ENCODE measurements at regions not wholly inside any gene's neighbourhood (a gene's known extent, or its start where the extent isn't known, plus 50 kb on each side); places are given as distances from the start of the nearest gene placed in this dataset.

DNA sequence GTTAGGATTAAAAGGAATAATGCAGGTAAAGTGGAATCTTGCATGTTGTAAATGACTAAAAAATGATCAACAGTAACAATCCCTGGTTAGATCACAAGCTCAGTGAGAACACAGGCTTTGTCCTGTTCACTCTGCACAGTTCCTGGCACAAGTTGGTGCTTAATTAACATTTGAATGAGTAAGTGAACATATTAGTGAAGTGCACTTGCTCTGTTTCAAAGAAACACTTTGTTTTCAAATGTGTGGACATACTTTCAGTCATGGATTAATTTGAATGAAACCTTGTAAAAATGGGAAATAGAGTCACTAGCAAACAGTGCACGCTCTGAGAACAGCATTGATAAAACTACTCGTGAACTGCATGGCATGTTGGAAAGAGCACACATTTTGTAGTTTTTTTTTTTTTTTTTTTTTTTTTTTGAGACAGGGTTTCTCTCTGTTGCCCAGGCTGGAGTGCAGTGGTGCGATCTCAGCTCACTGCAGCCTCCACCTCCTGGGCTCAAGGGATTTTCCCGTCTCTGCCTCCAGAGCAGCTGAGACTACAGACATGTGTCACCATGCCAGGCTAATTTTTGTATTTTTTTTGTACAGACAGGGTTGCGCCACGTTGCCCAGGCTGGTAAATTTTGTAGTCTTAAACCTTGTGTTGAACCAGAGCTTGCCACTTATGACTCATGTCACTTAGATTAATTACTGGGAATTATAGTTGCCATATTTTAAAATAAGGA is 159.9 kb downstream of the LURAP1L start:
- DNase-seq: no peak

DNA sequence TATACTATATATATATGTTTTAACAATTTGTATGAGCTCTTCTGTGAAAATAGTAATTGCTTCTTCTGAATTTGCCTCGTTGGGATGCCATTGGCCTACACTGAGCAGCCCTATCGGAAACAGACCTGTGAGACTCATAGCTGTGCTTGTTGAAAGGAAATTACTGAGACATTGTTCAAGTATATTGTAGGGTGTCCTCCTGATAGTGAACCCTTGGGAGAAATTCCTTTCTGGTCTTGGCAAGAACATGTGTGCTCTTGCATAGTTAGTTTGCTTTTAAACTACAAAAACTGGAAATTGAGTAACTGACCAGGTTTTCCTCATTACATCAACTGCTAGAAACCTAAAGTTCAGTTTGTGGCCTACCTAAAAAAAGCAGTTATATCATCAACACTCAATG is 160.9 kb downstream of the LURAP1L start:
- peak; percentile 19 for DNase-seq

DNA sequence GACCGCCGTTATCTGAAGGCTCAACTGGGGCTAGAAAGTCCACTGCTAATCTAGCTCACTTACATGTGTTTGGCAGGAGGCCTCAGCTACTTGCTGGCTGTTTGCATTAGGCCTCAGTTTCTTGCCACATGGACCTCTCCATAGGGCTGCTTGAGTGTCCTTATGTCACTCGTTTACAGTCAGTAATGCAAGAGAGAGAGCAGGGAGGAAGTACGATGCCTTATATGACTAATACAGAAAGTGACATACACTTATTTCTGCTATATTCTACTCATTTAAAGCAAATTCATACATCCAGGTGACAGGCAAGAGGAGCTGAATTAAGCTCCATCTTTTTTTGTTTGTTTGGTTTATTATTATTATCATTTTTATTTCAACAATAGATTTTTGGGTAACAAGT is 179.6 kb downstream of the LURAP1L start:
- no peak for DNase-seq

DNA sequence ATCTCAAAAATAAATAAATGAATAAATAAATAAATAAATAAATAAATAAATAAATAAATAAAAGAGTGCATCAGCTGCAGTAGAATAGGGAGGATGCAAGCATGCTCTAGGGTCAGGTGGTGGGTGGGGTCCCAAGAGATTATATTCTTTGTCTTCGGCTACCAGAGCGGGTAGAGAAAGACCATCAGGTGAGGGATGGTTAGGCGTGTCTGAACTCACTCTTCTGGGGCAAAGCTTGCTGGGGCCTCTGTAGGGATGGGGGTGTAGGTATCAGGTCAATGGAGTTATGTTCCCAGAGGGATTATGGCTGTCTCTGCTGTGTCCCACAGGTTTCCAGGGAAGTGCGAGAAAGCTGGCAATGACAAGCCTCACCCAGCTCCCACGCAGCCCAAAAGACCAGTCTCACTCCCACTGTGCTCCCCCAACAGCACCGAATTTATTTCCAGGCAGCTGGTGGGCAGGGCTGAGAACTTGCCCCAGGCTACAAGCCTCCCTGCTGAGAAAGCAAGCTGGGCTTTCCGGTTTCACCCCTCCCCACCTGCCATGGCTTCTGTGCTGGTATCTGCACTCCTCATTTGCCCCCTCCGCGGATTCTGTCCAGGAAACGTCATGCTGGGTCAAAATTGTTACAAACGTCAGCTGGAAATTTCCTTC is 180.8 kb downstream of the LURAP1L start:
- no peak for DNase-seq

DNA sequence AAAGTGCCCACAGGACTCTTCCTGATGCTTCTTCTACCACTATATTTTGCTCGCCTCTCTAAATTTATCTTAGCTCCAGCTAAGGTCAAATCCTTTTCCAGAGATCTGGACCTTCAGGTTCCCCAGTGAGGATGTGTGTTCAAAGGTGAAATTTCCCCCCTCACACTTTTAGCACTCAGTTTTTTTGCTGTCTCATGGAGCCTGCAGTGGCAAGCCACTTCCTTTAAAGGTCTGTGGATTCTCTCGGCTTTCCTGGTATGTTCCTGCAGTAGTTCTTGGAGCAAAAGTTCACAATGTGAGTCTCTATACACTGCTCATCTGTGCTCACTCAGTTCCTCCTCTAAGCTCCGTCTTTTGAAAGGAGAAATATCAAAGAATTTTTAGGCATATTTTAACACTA is 181.4 kb downstream of the LURAP1L start:
- no peak for DNase-seq

DNA sequence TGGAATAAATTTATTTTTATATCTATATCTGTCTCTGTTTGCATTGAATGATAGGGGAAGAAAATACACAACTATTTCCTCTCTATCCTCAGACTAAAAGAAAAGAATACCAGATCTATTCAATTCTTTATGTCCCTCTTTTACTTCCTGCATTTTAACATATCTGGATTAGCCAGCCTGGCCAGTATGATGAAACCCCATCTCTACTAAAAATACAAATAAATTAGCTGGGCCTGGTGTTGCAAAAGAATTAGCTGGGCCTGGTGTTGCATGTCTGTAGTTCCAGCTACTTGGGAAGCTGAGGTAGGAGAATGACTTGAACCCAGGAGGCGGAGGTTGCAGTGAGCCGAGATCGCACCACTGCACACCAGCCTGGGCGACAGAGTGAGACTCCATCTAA is 182.0 kb downstream of the LURAP1L start:
- DNase-seq: no peak

DNA sequence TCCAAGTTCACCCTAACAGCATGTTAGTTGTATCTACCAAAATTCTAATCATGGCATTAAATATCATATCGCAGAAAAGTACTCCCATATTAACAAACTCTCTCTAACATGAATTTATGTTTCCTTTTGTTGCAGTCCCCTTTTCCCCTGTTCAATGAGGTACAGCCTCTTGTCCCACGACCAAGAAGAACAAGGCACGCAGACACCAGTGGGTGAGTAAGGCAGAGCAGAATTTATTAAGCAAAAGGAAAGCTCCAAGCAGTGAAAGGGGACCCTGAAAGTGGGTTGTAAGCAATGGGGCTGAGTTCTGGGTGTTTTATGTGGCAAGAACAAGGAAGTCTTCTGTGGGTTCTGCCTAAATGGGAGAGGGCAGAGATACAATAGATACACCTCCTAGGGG is 183.5 kb downstream of the LURAP1L start:
- no peak for DNase-seq

DNA sequence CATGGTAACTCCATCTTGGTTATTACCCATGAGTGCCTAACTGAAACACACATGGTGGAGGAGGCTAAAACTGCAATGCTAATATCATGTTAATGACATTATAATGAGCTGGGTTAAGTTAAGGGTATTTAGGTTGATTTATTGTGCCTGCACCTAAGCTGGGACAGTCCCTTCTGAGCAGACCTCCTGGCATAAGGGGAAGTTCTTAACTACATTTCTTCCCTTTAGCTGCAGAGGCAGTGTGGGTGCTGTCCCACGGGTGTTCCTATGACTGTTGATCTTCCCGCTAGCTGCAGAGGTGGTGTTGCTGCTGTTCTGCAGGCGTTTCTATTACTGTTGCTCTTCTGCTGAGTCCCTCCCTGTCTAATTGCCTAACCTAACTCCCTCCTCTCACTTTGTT is 183.9 kb downstream of the LURAP1L start:
- DNase-seq: no peak

DNA sequence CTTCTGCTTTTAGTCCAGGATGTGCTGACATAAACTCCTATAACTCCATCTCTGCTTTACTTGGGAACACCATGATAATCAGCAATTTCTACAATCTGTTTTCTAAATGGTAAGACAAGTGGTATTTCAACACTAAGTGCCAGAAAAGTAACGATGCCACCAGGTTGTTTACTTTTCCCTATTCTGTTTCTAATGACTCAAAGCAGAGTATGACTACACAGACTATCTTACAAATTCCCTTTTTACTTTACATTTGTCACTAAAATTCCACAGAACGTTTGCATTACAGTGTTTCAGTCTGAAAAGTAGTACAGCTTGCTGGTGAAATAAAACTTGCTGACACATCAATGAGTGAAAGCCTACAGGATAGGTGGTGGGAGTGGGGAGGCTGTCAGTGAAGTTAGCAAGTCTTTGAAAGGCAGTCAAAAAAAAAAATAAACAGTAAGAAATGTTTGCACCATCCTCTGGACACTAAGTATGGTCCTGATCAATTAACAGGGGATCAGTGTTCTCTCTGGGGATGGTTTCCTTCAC is 186.5 kb downstream of the LURAP1L start:
- no peak for DNase-seq

DNA sequence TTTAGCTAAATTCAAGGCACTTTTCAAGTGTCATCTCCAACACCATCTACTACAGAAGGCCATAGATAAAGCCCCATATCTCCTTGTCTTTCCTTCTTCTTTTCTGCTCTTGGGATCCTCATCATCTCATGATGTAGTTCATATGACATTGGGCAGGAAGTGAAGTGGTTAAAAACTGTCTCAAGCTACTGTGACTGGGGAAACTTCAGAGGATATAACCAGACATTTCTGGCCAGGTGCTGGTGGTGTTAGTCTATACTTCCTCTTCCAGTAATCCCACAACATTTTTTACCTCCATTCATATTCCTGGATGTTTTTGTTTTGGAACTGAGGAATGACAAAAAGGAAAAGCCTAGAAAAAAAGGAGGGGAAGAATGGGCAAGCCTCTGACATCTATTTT is 188.7 kb downstream of the LURAP1L start:
- no peak for DNase-seq

DNA sequence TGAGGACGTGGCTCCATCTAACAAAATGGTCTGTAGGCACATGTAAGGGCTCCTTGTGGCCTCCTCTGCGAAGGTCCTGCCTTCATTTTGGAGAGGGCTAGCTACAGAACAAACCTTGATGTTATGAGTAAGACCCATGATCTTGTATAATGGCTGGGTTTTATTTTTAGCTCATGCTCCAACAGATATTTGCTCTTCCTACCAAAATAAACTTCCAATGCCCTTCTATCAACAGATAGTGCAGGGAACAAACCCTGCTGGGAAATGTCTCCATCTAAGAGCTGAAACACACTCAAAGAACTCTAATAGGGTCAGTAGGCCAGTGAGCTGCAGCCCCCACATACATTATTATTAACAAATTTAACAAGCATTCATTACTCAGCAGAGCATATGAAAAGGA is 189.5 kb downstream of the LURAP1L start:
- no peak for DNase-seq

DNA sequence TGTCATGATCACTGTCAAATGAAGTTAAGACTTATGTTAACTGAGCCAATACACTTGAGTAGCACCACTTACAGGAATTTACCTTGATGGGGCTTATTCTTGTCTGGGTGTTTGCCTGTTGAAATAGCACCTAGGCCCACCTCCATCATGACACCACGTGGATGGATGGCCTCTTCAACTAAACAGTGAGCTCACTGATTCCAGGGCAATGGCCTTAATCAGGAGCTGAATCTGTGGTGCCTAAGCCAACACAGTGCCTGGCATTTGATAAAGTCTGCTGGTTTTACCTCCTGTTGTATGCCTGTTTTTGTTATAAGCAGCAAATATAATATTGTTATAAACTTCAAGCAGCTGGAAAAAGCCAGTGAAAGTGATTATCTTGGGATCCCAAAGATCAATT is 190.5 kb downstream of the LURAP1L start:
- DNase-seq: no peak

DNA sequence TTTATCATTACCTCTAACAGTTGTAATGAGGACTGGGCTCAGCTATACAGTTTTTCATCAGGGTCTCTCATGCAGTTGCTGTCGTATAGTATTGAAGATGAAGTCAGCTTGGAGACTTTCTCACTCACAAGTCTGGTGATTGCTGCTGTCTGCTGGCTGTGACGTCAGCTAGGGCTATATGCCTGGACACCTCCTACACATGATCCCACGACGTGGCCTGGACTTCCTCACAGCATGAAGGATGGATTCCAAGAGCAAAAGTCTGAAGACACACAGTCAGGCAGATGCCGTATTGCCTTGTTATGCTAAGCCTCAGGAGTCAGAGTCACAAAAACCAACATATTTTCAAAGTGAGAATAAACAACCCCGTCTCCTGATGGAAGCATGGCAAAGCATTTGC is 193.3 kb downstream of the LURAP1L start:
- DNase-seq: no peak

DNA sequence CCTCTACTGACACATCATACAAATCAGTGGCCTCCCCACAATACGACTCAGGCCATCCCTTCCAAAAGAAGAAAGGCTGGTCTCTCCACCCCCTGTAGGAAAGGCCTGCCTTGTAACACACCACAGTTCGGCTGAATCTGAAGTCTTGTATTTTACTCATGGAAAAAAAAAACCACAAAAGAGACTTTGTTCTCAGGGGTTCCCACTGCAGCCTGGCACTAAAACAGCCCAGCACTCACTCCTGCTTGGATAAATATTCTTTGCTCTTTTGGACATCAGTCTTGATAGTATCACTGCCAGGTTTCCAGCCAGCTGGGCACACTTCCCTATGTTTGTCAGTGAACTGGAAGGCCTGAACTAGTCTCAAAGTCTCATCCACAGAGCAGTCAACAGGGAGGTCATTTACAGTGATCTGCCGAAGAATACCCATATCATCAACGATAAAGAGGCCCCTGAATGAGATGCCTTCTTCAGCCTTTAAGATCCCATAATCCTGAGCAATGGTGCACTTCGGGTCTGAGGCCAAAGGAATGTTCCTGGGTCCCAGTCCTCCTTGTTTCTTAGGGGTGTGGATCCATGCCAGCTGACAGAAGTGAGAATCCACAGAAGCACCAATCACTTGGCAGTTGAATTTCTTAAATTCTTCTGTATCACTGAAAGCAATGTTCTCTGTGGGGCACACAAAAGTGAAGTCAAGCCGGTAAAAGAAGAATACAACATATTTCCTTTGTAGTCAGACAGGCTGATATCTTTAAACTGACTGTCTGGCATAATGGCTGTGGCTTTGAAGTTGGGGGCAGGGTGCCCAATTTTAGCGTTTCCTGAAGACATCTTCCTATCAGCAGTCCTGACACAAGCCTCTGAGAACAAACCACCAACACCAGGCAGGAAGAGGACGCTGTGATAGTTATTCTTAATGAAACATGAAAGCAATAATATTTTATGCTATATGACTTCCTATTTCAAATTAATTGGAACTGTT is 198.1 kb downstream of the LURAP1L start:
- DNase-seq: no peak

DNA sequence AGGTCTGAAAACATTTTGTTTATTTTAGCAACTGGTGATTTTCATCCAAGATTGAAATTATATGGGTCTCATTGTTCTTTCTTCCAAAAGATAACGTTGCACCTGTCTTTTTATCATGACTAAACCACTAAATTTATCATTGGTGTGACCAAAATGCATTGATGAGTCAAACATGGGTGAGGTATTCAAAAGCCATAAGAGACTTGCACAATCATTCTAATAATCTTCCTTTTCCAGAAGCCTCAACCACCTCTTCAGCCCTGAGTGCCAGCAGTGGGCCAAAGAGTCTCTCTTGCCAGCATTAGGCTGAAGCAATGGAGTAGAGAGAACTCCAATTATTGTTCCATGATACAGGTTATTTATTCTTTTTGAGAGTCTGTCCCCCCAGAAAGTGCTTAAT is 198.9 kb downstream of the LURAP1L start:
- no peak for DNase-seq

DNA sequence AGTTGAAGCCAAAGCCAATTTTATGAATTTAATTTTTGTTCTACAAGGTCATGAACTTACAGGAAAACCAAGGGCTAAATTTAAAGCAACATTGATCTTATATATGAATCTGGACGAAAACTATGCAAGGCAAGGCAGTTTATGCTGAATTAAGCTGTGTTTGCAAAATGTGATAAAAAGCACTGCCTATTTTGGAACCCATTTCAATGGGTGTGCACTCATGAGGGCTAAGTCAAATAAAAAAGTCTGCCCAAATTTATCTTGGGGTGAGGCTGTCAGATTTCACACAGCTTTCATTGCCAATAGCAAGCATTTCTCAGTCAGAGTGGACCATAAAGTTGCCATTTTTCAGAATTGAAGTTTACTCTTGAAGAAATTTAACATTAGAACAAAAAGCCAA is 199.9 kb downstream of the LURAP1L start:
- DNase-seq: no peak

DNA sequence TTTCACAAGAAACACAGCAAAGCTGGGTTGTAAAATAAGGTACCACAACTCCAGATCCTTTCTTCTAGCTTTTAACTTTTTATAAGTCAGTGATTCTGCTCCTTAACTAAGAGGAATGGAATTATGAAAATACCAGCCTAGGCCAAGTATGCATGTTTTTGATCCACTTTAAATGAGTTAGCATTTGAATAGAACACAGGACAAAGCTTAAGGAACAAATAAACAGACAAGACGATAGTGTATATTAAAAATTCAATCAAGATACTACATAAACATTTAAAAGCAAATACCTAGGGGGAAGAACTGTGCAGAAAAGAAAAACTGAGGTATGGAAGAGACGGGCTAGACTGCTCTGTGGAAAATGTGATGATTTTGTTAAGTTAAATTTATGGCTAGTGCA is 200.7 kb downstream of the LURAP1L start:
- DNase-seq: no peak

DNA sequence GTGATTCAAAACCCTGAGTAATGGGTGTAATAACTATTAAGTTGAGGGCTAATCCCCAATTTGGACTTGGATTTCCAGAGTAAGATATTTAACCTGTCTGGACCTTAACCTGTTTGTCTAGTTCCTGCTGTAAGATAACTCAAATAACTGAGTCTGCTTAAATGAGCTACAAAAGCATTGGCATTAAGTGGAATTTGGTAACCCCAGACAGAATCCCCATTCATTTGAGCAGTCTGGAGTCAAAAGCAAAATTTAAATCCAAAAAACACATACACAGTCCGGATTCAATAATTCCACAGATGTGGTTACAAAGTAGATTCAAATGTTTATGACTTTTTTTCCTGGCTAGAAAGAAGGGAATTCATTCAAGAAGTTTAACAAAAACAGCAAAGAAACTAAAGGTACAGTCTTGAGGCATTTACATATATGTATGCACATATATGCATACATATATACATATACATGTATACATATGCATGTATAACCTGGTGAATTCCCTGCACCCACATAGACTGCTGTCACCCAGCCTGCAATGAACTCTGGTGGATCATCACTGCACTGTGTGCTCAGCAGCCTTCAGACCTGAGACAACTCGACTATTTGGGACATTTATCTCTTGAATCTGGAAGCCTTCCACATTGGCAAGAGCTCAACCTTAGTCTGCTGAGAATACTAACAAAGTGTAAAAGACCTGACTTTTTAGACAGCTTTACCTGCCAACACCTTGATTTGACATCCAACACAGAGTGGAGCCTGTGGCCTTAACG is 205.4 kb downstream of the LURAP1L start:
- DNase-seq: no peak

DNA sequence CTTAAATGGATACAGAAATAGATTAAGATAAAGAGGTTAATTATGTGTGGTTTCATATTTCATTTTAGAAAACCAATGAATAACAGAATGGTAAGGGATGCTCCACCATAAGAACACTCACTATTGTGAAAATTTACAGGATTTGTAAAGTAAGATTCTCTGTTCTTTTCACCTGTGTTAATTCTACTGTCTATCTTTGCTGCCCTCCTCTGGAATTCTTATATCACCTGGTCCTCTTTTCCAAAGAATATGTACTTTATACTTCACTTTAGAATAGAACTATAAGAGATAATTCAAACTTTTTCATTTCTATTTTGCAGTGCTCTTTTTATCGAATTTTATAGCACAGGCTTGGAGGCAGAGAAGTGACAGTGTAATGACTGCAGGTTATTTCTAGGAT is 213.4 kb downstream of the LURAP1L start:
- DNase-seq: no peak

DNA sequence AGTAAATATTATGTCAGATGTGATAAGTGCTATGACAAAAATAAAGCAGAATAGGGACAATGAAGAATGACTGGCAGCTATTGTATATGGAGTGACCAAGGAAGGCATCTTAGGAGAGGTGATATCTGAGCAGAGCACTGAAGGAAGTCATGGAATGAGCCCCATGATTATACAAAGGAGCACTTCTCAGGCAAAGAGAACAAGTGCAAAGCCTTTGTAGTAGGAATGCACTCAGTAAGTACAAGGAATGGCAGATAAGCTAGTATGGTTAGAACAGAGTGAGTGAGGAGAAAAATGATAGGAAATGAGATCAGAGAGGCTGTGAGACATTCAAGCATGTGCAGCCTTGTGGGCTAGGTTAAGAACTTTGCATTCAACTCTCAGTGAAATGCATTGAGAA is 214.8 kb downstream of the LURAP1L start:
- no peak for DNase-seq

DNA sequence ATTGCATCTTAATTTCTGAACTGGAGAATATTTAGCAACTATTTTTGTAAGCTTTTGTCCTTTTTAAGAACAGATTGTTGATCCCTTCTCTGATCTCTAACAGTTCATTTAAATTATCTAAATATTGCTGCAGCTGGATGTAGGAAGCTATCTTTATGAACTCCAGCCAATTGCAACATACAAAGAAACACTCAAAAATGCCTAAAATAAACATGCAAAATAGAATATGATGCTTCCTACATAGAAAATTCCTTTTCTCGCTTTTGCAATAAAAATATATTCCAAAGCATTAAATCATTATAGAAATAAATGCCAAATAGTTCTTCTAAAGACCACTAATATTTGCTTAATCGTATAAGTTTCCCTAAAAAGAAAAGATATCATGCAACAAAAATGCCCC is 218.6 kb downstream of the LURAP1L start:
- peak; percentile 81 for DNase-seq

DNA sequence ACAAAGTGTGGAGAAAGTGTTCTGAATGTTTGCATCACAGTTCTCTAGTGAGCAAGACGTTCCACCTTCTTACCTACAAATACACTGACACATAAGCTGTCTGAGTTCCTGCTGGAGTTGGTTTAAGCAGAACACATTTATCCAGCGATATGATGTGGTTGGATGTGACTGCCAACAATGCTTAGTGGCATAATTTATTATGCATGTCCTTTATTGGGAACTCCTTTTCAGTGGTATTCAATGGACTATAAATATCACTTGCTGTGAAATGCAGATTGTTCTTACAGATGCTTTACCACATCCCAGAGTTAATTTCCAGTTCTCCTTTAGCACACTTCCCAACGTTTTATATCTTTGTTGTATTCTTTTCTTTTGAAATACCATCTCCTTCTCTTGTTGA is 222.2 kb downstream of the LURAP1L start:
- peak; percentile 16 for DNase-seq
